Ramos (cell line): ENCODE measurements at regions not wholly inside any gene's neighbourhood (a gene's known extent, or its start where the extent isn't known, plus 50 kb on each side); places are given as distances from the start of the nearest gene placed in this dataset.

Experiments
- in situ Hi-C: fragments of 300-500 bp; cut with MboI; formaldehyde crosslinking; loops from one replicate; pipeline ENCODE4 v1.14.3; 2022; ENCODE audit warnings: low sequenced_read_pairs; ENCODE audit not compliant: unreplicated experiment

GRCh38 chr1:221327954-221328353 lies 413.9 kb downstream of the DUSP10 start:
- in situ Hi-C loops, result no loop called here

- in situ Hi-C loops, result no loop called here
Observed at GRCh38 chr1:221328371-221328770, 413.5 kb downstream of the DUSP10 start.

- in situ Hi-C loops, result no loop called here
Observed at GRCh38 chr1:221331273-221332183, 410.4 kb downstream of the DUSP10 start.

GRCh38 chr1:221334062-221334461 lies 407.8 kb downstream of the DUSP10 start:
- in situ Hi-C loops, result no loop called here

GRCh38 chr1:221335161-221336101 lies 406.5 kb downstream of the DUSP10 start:
- in situ Hi-C loops, result no loop called here

GRCh38 chr1:221336126-221336525 lies 405.8 kb downstream of the DUSP10 start:
- in situ Hi-C loops, result no loop called here

- in situ Hi-C loops, result no loop called here
Observed at GRCh38 chr1:221337106-221337505, 404.8 kb downstream of the DUSP10 start.

GRCh38 chr1:221343136-221343535 lies 398.8 kb downstream of the DUSP10 start:
- in situ Hi-C loops, result no loop called here

- in situ Hi-C loops, result no loop called here
Observed at GRCh38 chr1:221343607-221344006, 398.3 kb downstream of the DUSP10 start.

- in situ Hi-C loops, result no loop called here
Observed at GRCh38 chr1:221344693-221345092, 397.2 kb downstream of the DUSP10 start.

GRCh38 chr1:221347706-221348105 lies 394.2 kb downstream of the DUSP10 start:
- in situ Hi-C loops, result no loop called here

GRCh38 chr1:221350091-221350490 lies 391.8 kb downstream of the DUSP10 start:
- in situ Hi-C loops, result no loop called here

GRCh38 chr1:221356693-221357092 lies 385.2 kb downstream of the DUSP10 start:
- in situ Hi-C loops, result no loop called here

GRCh38 chr1:221363039-221363438 lies 378.9 kb downstream of the DUSP10 start:
- in situ Hi-C loops, result no loop called here

GRCh38 chr1:221366495-221367110 lies 375.3 kb downstream of the DUSP10 start:
- in situ Hi-C loops, result no loop called here

GRCh38 chr1:221371705-221372104 lies 370.2 kb downstream of the DUSP10 start:
- in situ Hi-C loops, result no loop called here

- in situ Hi-C loops, result no loop called here
Observed at GRCh38 chr1:221373795-221374194, 368.1 kb downstream of the DUSP10 start.

- in situ Hi-C loops, result no loop called here
Observed at GRCh38 chr1:221376286-221376685, 365.6 kb downstream of the DUSP10 start.

- in situ Hi-C loops, result no loop called here
Observed at GRCh38 chr1:221381910-221382623, 359.8 kb downstream of the DUSP10 start.

- in situ Hi-C loops, result no loop called here
Observed at GRCh38 chr1:221392453-221392852, 349.4 kb downstream of the DUSP10 start.
